HG02884 (cell line): ENCODE measurements at regions not wholly inside any gene's neighbourhood (a gene's known extent, or its start where the extent isn't known, plus 50 kb on each side); places are given as distances from the start of the nearest gene placed in this dataset.
"Not testable (repeated sequence)": the region's sequence is repeated elsewhere in the genome, so short reads cannot be mapped to it uniquely, and the experiment has no call there.

Experiments used
- ATAC-seq: cut with Tn5 transposase; IDR thresholded peaks from one replicate; pipeline ENCODE4 v1.9.1; 2021; ENCODE audit warnings: mild to moderate bottlenecking, moderate library complexity; ENCODE audit not compliant: unreplicated experiment

GRCh38 chr14:23750357-23750756 is 114.2 kb downstream of the DHRS2 start:
- ATAC-seq = no peak

- no peak for ATAC-seq
Observed at GRCh38 chr14:23751616-23752015, 115.5 kb downstream of the DHRS2 start.

GRCh38 chr14:23763394-23763793 is 127.2 kb downstream of the DHRS2 start:
- ATAC-seq = no peak

GRCh38 chr14:23766737-23767401 is 130.7 kb downstream of the DHRS2 start:
- ATAC-seq = no peak

- not testable (repeated sequence) for ATAC-seq
Observed at GRCh38 chr14:23769221-23769728, 133.1 kb downstream of the DHRS2 start.

- ATAC-seq = no peak
Observed at GRCh38 chr14:23773981-23774380, 137.8 kb downstream of the DHRS2 start.

- ATAC-seq = no peak
Observed at GRCh38 chr14:23776296-23776695, 140.1 kb downstream of the DHRS2 start.

- no peak for ATAC-seq
Observed at GRCh38 chr14:23785208-23785607, 149.0 kb downstream of the DHRS2 start.

GRCh38 chr14:23787436-23787835 is 151.3 kb downstream of the DHRS2 start:
- ATAC-seq = no peak

- no peak for ATAC-seq
Observed at GRCh38 chr14:23789696-23790095, 153.5 kb downstream of the DHRS2 start.

- ATAC-seq = no peak
Observed at GRCh38 chr14:23793532-23793931, 157.4 kb downstream of the DHRS2 start.

- ATAC-seq = no peak
Observed at GRCh38 chr14:23800811-23801210, 152.8 kb upstream of the DHRS4 start.

GRCh38 chr14:23801766-23802165 is 151.8 kb upstream of the DHRS4 start:
- no peak for ATAC-seq

- ATAC-seq = no peak
Observed at GRCh38 chr14:23804817-23805216, 148.8 kb upstream of the DHRS4 start.

- no peak for ATAC-seq
Observed at GRCh38 chr14:23805761-23806160, 147.8 kb upstream of the DHRS4 start.

GRCh38 chr14:23814527-23815256 is 138.9 kb upstream of the DHRS4 start:
- ATAC-seq = no peak

- ATAC-seq = no peak
Observed at GRCh38 chr14:23816371-23816770, 137.2 kb upstream of the DHRS4 start.

GRCh38 chr14:23817164-23817767 is 136.3 kb upstream of the DHRS4 start:
- ATAC-seq = no peak

GRCh38 chr14:23827100-23827892 is 126.3 kb upstream of the DHRS4 start:
- ATAC-seq = no peak

- no peak for ATAC-seq
Observed at GRCh38 chr14:23828001-23828400, 125.6 kb upstream of the DHRS4 start.

- ATAC-seq = no peak
Observed at GRCh38 chr14:23828616-23829015, 125.0 kb upstream of the DHRS4 start.
